ENCODE measurements at regions not wholly inside any gene's neighbourhood (a gene's known extent, or its start where the extent isn't known, plus 50 kb on each side); places are given as distances from the start of the nearest gene placed in this dataset.
A peak's percentile ranks its signal among the peaks of the same experiment; 100 is the strongest.

- Mint-ChIP-seq H3K36me3 (ENCODE audit: insufficient read depth, unreplicated experiment) (peaks cover 4% of the 10 kb centered on the region), H3K27ac (ENCODE audit: low read depth, unreplicated experiment) (no peak overlapping the region), H3K4me1 (ENCODE audit: insufficient read depth, unreplicated experiment) (no peaks in the 10 kb centered on the region), H3K9me3 (ENCODE audit: unreplicated experiment) (no peaks in the 10 kb centered on the region), H3K27me3 (ENCODE audit: insufficient read depth, unreplicated experiment) (no peaks in the 10 kb centered on the region), H3K4me3 (ENCODE audit: unreplicated experiment) (no peak overlapping the region)
- ChIA-PET POLR2A (interaction anchor here (0.6 kb wide), 1 partner anchor 383 kb away, joined by 3 read pairs; no protein-coding TSS in a partner anchor), CTCF (interaction anchor here (0.6 to 0.7 kb wide), 2 partner anchors 79 to 506 kb away, joined by 3 read pairs; no protein-coding TSS in a partner anchor)
- no peak for DNase-seq (ENCODE audit: unreplicated experiment)
- TF ChIP-seq, protein P1, sequence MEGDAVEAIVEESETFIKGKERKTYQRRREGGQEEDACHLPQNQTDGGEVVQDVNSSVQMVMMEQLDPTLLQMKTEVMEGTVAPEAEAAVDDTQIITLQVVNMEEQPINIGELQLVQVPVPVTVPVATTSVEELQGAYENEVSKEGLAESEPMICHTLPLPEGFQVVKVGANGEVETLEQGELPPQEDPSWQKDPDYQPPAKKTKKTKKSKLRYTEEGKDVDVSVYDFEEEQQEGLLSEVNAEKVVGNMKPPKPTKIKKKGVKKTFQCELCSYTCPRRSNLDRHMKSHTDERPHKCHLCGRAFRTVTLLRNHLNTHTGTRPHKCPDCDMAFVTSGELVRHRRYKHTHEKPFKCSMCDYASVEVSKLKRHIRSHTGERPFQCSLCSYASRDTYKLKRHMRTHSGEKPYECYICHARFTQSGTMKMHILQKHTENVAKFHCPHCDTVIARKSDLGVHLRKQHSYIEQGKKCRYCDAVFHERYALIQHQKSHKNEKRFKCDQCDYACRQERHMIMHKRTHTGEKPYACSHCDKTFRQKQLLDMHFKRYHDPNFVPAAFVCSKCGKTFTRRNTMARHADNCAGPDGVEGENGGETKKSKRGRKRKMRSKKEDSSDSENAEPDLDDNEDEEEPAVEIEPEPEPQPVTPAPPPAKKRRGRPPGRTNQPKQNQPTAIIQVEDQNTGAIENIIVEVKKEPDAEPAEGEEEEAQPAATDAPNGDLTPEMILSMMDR (IDR thresholded peaks at IDR 0.05; ENCODE audit: unreplicated experiment), result no peak
- intact Hi-C loops (cut with micrococcal nuclease), result no loop called here
- no TSS peak for BruUV-seq (replicated peaks)
Measured at GRCh38 chr7:81321949-81322348, 403.1 kb upstream of the SEMA3C start.

GRCh38 chr7:81317741-81318140 is 398.9 kb upstream of the SEMA3C start:
- peaks cover 4% of the 10 kb centered on the region for H3K36me3 Mint-ChIP-seq (ENCODE audit: insufficient read depth, unreplicated experiment)
- H3K4me3 Mint-ChIP-seq (ENCODE audit: unreplicated experiment), result no peak overlapping the region
- no peaks in the 10 kb centered on the region for H3K4me1 Mint-ChIP-seq (ENCODE audit: insufficient read depth, unreplicated experiment)
- intact Hi-C loops (cut with micrococcal nuclease), result no loop called here
- no peak overlapping the region for H3K27ac Mint-ChIP-seq (ENCODE audit: low read depth, unreplicated experiment)
- BruUV-seq (replicated peaks), result no TSS peak
- POLR2A ChIA-PET, result no interaction called here
- no peak for DNase-seq (ENCODE audit: unreplicated experiment)
- CTCF ChIA-PET, result interaction anchor here (0.6 kb wide), 1 partner anchor 14 kb away, joined by 4 read pairs; no protein-coding TSS in a partner anchor
- H3K9me3 Mint-ChIP-seq (ENCODE audit: unreplicated experiment), result no peaks in the 10 kb centered on the region
- no peaks in the 10 kb centered on the region for H3K27me3 Mint-ChIP-seq (ENCODE audit: insufficient read depth, unreplicated experiment)
- TF ChIP-seq, protein P1 (IDR thresholded peaks at IDR 0.05; ENCODE audit: unreplicated experiment), result no peak

DNA sequence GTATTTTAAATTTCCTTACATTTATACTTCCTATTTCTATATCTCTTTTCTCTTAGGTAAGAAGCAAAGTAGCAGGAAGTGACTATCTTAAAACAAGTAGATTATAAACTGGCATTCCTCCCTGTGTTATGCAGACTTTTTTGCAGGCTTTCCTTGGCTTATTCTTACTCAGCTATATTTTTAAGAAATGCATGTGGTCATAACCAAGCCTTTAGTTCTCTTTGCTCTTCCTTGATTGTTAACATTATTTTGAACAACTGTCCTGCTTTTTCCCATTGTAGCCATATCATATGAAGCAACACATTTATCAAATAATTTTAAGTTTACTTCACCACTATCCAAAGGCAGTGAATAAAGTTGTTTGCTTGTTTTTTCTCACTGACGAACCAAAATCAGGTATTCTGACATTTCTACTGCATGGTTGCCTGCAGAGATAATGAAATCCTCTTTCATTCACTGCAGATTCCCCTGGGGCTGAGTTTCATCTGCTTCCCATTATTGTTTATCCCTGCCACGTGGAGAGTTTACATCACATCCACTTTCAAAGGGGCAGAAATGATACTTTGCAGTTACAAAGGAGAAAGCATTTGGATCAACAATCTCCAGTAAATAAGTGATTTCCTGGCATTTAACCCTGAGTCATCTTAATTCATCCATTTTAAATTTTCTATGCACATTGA is 389.9 kb upstream of the SEMA3C start:
- Mint-ChIP-seq H3K27ac (ENCODE audit: low read depth, unreplicated experiment) (peak overlapping the region; percentile 69), H3K27me3 (ENCODE audit: insufficient read depth, unreplicated experiment) (no peaks in the 10 kb centered on the region), H3K9me3 (ENCODE audit: unreplicated experiment) (no peaks in the 10 kb centered on the region), H3K4me1 (ENCODE audit: insufficient read depth, unreplicated experiment) (peaks cover 6% of the 10 kb centered on the region), H3K4me3 (ENCODE audit: unreplicated experiment) (no peak overlapping the region), H3K36me3 (ENCODE audit: insufficient read depth, unreplicated experiment) (no peaks in the 10 kb centered on the region)
- intact Hi-C loops (cut with micrococcal nuclease), result no loop called here
- POLR2A ChIA-PET, result interaction anchor here (2.0 kb wide), 1 partner anchor 9 kb away, joined by 8 read pairs; no protein-coding TSS in a partner anchor
- BruUV-seq (replicated peaks), result no TSS peak
- CTCF ChIA-PET, result interaction anchor here (1.6 kb wide), 1 partner anchor 24 kb away, joined by 5 read pairs; no protein-coding TSS in a partner anchor
- TF ChIP-seq, protein P1 (IDR thresholded peaks at IDR 0.05; ENCODE audit: unreplicated experiment), result no peak
- no peak for DNase-seq (ENCODE audit: unreplicated experiment)

- Mint-ChIP-seq H3K36me3 (ENCODE audit: insufficient read depth, unreplicated experiment) (no peaks in the 10 kb centered on the region), H3K4me1 (ENCODE audit: insufficient read depth, unreplicated experiment) (peaks cover 38% of the 10 kb centered on the region), H3K27ac (ENCODE audit: low read depth, unreplicated experiment) (peak overlapping the region; percentile 64), H3K4me3 (ENCODE audit: unreplicated experiment) (no peak overlapping the region), H3K27me3 (ENCODE audit: insufficient read depth, unreplicated experiment) (no peaks in the 10 kb centered on the region), H3K9me3 (ENCODE audit: unreplicated experiment) (no peaks in the 10 kb centered on the region)
- DNase-seq (ENCODE audit: unreplicated experiment), result no peak
- TF ChIP-seq, protein P1 (IDR thresholded peaks at IDR 0.05; ENCODE audit: unreplicated experiment), result no peak
- CTCF ChIA-PET, result no interaction called here
- intact Hi-C loops (cut with micrococcal nuclease), result no loop called here
- no TSS peak for BruUV-seq (replicated peaks)
- POLR2A ChIA-PET, result interaction anchor here (1.2 kb wide), 1 partner anchor 40 kb away, joined by 3 read pairs; no protein-coding TSS in a partner anchor
Measured at GRCh38 chr7:81301815-81302214, 383.0 kb upstream of the SEMA3C start.
